ENCODE measurements at regions not wholly inside any gene's neighbourhood (a gene's known extent, or its start where the extent isn't known, plus 50 kb on each side); places are given as distances from the start of the nearest gene placed in this dataset.

GRCh38 chr3:109772520-109772919 lies 435.2 kb upstream of the DPPA4 start:
- no peaks in the 10 kb centered on the region for H3K36me3 ChIP-seq (ENCODE audit: insufficient read depth, low read length)
- H4K20me1 ChIP-seq (ENCODE audit: insufficient read depth): no peaks in the 10 kb centered on the region
- H3K9ac ChIP-seq (ENCODE audit: low read length): no peak overlapping the region
- TF ChIP-seq EP300 (conservative IDR thresholded peaks at IDR 0.05; ENCODE audit: poor library complexity, severe bottlenecking) (no peak), POLR2AphosphoS5 (IDR thresholded peaks at IDR 0.05) (no peak), TAF1 (IDR thresholded peaks at IDR 0.05; ENCODE audit: low read depth) (no peak), REST (IDR thresholded peaks at IDR 0.05; ENCODE audit: borderline replicate concordance) (no peak), MXI1 (conservative IDR thresholded peaks at IDR 0.05; ENCODE audit: poor library complexity, severe bottlenecking) (no peak), RAD21 (conservative IDR thresholded peaks at IDR 0.05) (no peak), EZH2 (IDR thresholded peaks at IDR 0.05; ENCODE audit: borderline replicate concordance, insufficient read depth, low read length, poor library complexity, severe bottlenecking) (no peak), SMC3 (conservative IDR thresholded peaks at IDR 0.05; ENCODE audit: poor library complexity) (no peak)
- TF ChIP-seq, protein P1, sequence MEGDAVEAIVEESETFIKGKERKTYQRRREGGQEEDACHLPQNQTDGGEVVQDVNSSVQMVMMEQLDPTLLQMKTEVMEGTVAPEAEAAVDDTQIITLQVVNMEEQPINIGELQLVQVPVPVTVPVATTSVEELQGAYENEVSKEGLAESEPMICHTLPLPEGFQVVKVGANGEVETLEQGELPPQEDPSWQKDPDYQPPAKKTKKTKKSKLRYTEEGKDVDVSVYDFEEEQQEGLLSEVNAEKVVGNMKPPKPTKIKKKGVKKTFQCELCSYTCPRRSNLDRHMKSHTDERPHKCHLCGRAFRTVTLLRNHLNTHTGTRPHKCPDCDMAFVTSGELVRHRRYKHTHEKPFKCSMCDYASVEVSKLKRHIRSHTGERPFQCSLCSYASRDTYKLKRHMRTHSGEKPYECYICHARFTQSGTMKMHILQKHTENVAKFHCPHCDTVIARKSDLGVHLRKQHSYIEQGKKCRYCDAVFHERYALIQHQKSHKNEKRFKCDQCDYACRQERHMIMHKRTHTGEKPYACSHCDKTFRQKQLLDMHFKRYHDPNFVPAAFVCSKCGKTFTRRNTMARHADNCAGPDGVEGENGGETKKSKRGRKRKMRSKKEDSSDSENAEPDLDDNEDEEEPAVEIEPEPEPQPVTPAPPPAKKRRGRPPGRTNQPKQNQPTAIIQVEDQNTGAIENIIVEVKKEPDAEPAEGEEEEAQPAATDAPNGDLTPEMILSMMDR (IDR thresholded peaks at IDR 0.05; ENCODE audit: poor library complexity, severe bottlenecking): no peak
- no peaks in the 10 kb centered on the region for H3K79me2 ChIP-seq (replicated peaks; ENCODE audit: insufficient read depth, low read length)
- H3K4me2 ChIP-seq (ENCODE audit: low read length): no peak overlapping the region
- no peaks in the 10 kb centered on the region for H3K9me3 ChIP-seq (ENCODE audit: low read length)
- no peaks in the 10 kb centered on the region for H3K27me3 ChIP-seq (ENCODE audit: insufficient read depth, low read depth, low read length)
- no peak overlapping the region for H3K4me3 ChIP-seq (ENCODE audit: low read length)
- H3K27ac ChIP-seq (ENCODE audit: low read length): no peak overlapping the region
- H3F3A ChIP-seq (ENCODE audit: insufficient read depth, low read length, poor library complexity, severe bottlenecking): no peaks in the 10 kb centered on the region
- H2AFZ ChIP-seq (ENCODE audit: low read depth, low read length): no peak overlapping the region
- no peaks in the 10 kb centered on the region for H3K9me2 ChIP-seq (ENCODE audit: insufficient read depth, low read length)

- Histone ChIP-seq H3K4me2 (ENCODE audit: low read length) (no peak overlapping the region), H3K36me3 (ENCODE audit: insufficient read depth, low read length) (no peaks in the 10 kb centered on the region), H3F3A (ENCODE audit: insufficient read depth, low read length, poor library complexity, severe bottlenecking) (no peaks in the 10 kb centered on the region), H3K9me2 (ENCODE audit: insufficient read depth, low read length) (no peaks in the 10 kb centered on the region), H3K9ac (ENCODE audit: low read length) (no peak overlapping the region), H3K27me3 (ENCODE audit: insufficient read depth, low read depth, low read length) (no peaks in the 10 kb centered on the region), H4K20me1 (ENCODE audit: insufficient read depth) (no peaks in the 10 kb centered on the region), H3K9me3 (ENCODE audit: low read length) (no peaks in the 10 kb centered on the region), H3K27ac (ENCODE audit: low read length) (no peak overlapping the region), H3K79me2 (replicated peaks; ENCODE audit: insufficient read depth, low read length) (no peaks in the 10 kb centered on the region), H2AFZ (ENCODE audit: low read depth, low read length) (no peak overlapping the region), H3K4me3 (ENCODE audit: low read length) (no peak overlapping the region)
- no peak for TF ChIP-seq REST (IDR thresholded peaks at IDR 0.05; ENCODE audit: borderline replicate concordance)
- TF ChIP-seq POLR2AphosphoS5 (IDR thresholded peaks at IDR 0.05): no peak
- no peak for TF ChIP-seq EZH2 (IDR thresholded peaks at IDR 0.05; ENCODE audit: borderline replicate concordance, insufficient read depth, low read length, poor library complexity, severe bottlenecking)
- TF ChIP-seq RAD21 (conservative IDR thresholded peaks at IDR 0.05): no peak
- no peak for TF ChIP-seq MXI1 (conservative IDR thresholded peaks at IDR 0.05; ENCODE audit: poor library complexity, severe bottlenecking)
- TF ChIP-seq, protein P1 (IDR thresholded peaks at IDR 0.05; ENCODE audit: poor library complexity, severe bottlenecking): no peak
- no peak for TF ChIP-seq EP300 (conservative IDR thresholded peaks at IDR 0.05; ENCODE audit: poor library complexity, severe bottlenecking)
- no peak for TF ChIP-seq TAF1 (IDR thresholded peaks at IDR 0.05; ENCODE audit: low read depth)
- no peak for TF ChIP-seq SMC3 (conservative IDR thresholded peaks at IDR 0.05; ENCODE audit: poor library complexity)
Measured at GRCh38 chr3:109774108-109774507, 436.8 kb upstream of the DPPA4 start.
